ENCODE measurements at regions not wholly inside any gene's neighbourhood (a gene's known extent, or its start where the extent isn't known, plus 50 kb on each side); places are given as distances from the start of the nearest gene placed in this dataset.

- TF ChIP-seq POLR2A (IDR thresholded peaks at IDR 0.05), result no peak
- TF ChIP-seq CTCF (IDR thresholded peaks at IDR 0.05 in 4 of 5, conservative IDR thresholded peaks at IDR 0.05 in 1 of 5), result no peak
These were observed 266.2 kb upstream of the SLC39A10 start for GRCh38 chr2:195390686-195391321.
